Endothelial cell of hepatic sinusoid (primary cell): ENCODE measurements at regions not wholly inside any gene's neighbourhood (a gene's known extent, or its start where the extent isn't known, plus 50 kb on each side); places are given as distances from the start of the nearest gene placed in this dataset.
"Not testable (repeated sequence)": the region's sequence is repeated elsewhere in the genome, so short reads cannot be mapped to it uniquely, and the experiment has no call there.

Experiments used
- in situ Hi-C: cut with HindIII; loops from 2 replicates; pipeline ENCODE4 v1.10.0; 2017; ENCODE audit warnings: low sequenced_read_pairs

- in situ Hi-C loops, result not testable (repeated sequence)
These were observed 105.3 kb upstream of the HEY2 start for GRCh38 chr6:125643967-125644661.

- in situ Hi-C loops, result no loop called here
These were observed 102.0 kb upstream of the HEY2 start for GRCh38 chr6:125647391-125647790.

- in situ Hi-C loops, result not testable (repeated sequence)
These were observed 95.7 kb upstream of the HEY2 start for GRCh38 chr6:125653752-125654151.

GRCh38 chr6:125655511-125655910, 93.9 kb upstream of the HEY2 start:
- in situ Hi-C loops, result no loop called here

- in situ Hi-C loops, result no loop called here
These were observed 93.1 kb upstream of the HEY2 start for GRCh38 chr6:125656287-125656870.

- in situ Hi-C loops, result no loop called here
These were observed 91.3 kb upstream of the HEY2 start for GRCh38 chr6:125658136-125658535.

GRCh38 chr6:125658759-125659431, 90.5 kb upstream of the HEY2 start:
- in situ Hi-C loops, result no loop called here

- in situ Hi-C loops, result no loop called here
These were observed 89.5 kb upstream of the HEY2 start for GRCh38 chr6:125659887-125660286.

GRCh38 chr6:125662296-125662695, 87.1 kb upstream of the HEY2 start:
- in situ Hi-C loops, result no loop called here

- in situ Hi-C loops, result no loop called here
These were observed 84.1 kb upstream of the HEY2 start for GRCh38 chr6:125665295-125665814.

- in situ Hi-C loops, result no loop called here
These were observed 82.1 kb upstream of the HEY2 start for GRCh38 chr6:125667326-125667725.

GRCh38 chr6:125668071-125668470, 81.4 kb upstream of the HEY2 start:
- in situ Hi-C loops, result no loop called here

GRCh38 chr6:125670568-125670967, 78.9 kb upstream of the HEY2 start:
- in situ Hi-C loops, result no loop called here

GRCh38 chr6:125671323-125671722, 78.1 kb upstream of the HEY2 start:
- in situ Hi-C loops, result no loop called here

GRCh38 chr6:125674230-125674629, 75.2 kb upstream of the HEY2 start:
- in situ Hi-C loops, result no loop called here

- in situ Hi-C loops, result no loop called here
These were observed 70.8 kb upstream of the HEY2 start for GRCh38 chr6:125678601-125679000.

GRCh38 chr6:125679128-125679527, 70.3 kb upstream of the HEY2 start:
- in situ Hi-C loops, result no loop called here

GRCh38 chr6:125679651-125680050, 69.8 kb upstream of the HEY2 start:
- in situ Hi-C loops, result no loop called here

- in situ Hi-C loops, result no loop called here
These were observed 66.5 kb upstream of the HEY2 start for GRCh38 chr6:125682939-125683338.

- in situ Hi-C loops, result no loop called here
These were observed 61.3 kb upstream of the HEY2 start for GRCh38 chr6:125688138-125688537.

- in situ Hi-C loops, result no loop called here
These were observed 56.0 kb upstream of the HEY2 start for GRCh38 chr6:125693480-125693879.

- in situ Hi-C loops, result no loop called here
These were observed 49.8 kb upstream of the HEY2 start for GRCh38 chr6:125699591-125699990.
